HepG2 (cell line): ENCODE measurements at regions not wholly inside any gene's neighbourhood (a gene's known extent, or its start where the extent isn't known, plus 50 kb on each side); places are given as distances from the start of the nearest gene placed in this dataset.
A peak's percentile ranks its signal among the peaks of the same experiment; 100 is the strongest.

ENCODE experiments used
- ATAC-seq: fragments of 200-7000 bp; cut with Tn5 transposase; 3 replicates; pipeline ENCODE4 v1.9.1; 2020; ENCODE audit warnings: mild to moderate bottlenecking, moderate library complexity
- BruUV-seq: library from RNA; stranded (reverse); fragments of 400-500 nt; replicated peaks from 2 replicates; lab custom pipeline; 2021; lab: Mats Ljungman, UMichigan
- CTCF ChIA-PET: fragments of 300-600 bp; formaldehyde crosslinking; extraction: SDS; loops from one replicate; lab custom pipeline; 2021; ENCODE audit warnings: low total read pairs, inconsistent platforms, low intra/inter-chr PET ratio; lab: Yijun Ruan, JAX
- POLR2A ChIA-PET: fragments of 350-600 bp; sonication (Branson Sonifier 250); formaldehyde crosslinking; loops from one replicate; lab custom pipeline; 2020; ENCODE audit warnings: antibody characterized with exemption, inconsistent platforms; lab: Yijun Ruan, JAX
- DNase-seq: peaks from one replicate; pipeline ENCODE4 v3.0.0-alpha.2; 2015; ENCODE audit warnings: low spot score
- FAIRE-seq: peaks from 3 replicates; lab custom pipeline; 2011; peaks lifted over from hg19 to GRCh38; lab: Jason Lieb, UNC
- H2AFZ ChIP-seq: one replicate; pipeline ENCODE4 v1.6.1; 2011; ENCODE audit warnings: low read length, inconsistent platforms
- H3K27ac ChIP-seq: fragments of 300-600 bp; 3 replicates; pipeline ENCODE4 v1.8.0; 2011; ENCODE audit warnings: mixed run types, mild to moderate bottlenecking, mixed read lengths, low read length, inconsistent platforms; ENCODE audit not compliant: insufficient read depth; ENCODE audit errors: extremely low read length
- H3K27me3 ChIP-seq, 2 experiments: fragments of 200-600 bp in 1 of 2; 2 replicates in 1 of 2; 3 replicates in 1 of 2; pipeline versions ENCODE4 v1.6.0 to v1.8.0; 2011; ENCODE audit warnings: low read length in 2 of 2, mild to moderate bottlenecking in 2 of 2, moderate library complexity in 2 of 2, inconsistent platforms in 1 of 2; ENCODE audit not compliant: insufficient read depth in 2 of 2, control insufficient read depth in 1 of 2
- H3K36me3 ChIP-seq, 2 experiments: fragments of 200-600 bp in 1 of 2; replicated peaks in 1 of 2; 2 replicates in 1 of 2; 3 replicates in 1 of 2; pipeline versions ENCODE4 v1.5.1 to v1.8.0; 2011; ENCODE audit warnings: low read length in 2 of 2, inconsistent platforms in 1 of 2; ENCODE audit not compliant: insufficient read depth in 2 of 2, control insufficient read depth in 1 of 2
- H3K4me1 ChIP-seq: 2 replicates; pipeline ENCODE4 v1.5.1; 2012; ENCODE audit warnings: low read length, inconsistent platforms; ENCODE audit not compliant: insufficient read depth
- H3K4me2 ChIP-seq: 2 replicates; pipeline ENCODE4 v1.6.0; 2011; ENCODE audit warnings: low read depth, low read length, inconsistent platforms
- H3K4me3 ChIP-seq, 3 experiments: fragments of 200-600 bp in 1 of 3; sonication (generic), shearing (Covaris generic) in 1 of 3; replicated peaks in 1 of 3; 2 replicates each; pipeline ENCODE4 v1.5.1; 2011 to 2016; ENCODE audit warnings: low read length in 3 of 3, inconsistent platforms in 2 of 3, low read depth in 2 of 3, mild to moderate bottlenecking in 2 of 3, control low read depth in 1 of 3, mixed read lengths in 1 of 3; ENCODE audit not compliant: insufficient read depth in 1 of 3
- H3K79me2 ChIP-seq: one replicate; pipeline ENCODE4 v1.6.1; 2011; ENCODE audit warnings: low read length, inconsistent platforms; ENCODE audit not compliant: insufficient read depth
- H3K9ac ChIP-seq: 2 replicates; pipeline ENCODE4 v1.6.0; 2011; ENCODE audit warnings: mild to moderate bottlenecking, low read depth, low read length, inconsistent platforms; ENCODE audit not compliant: insufficient read depth
- H3K9me3 ChIP-seq: 2 replicates; pipeline ENCODE4 v1.5.1; 2012; ENCODE audit warnings: mild to moderate bottlenecking, low read length
- H4K20me1 ChIP-seq: 2 replicates; pipeline ENCODE4 v1.6.0; 2011; ENCODE audit warnings: inconsistent platforms, mild to moderate bottlenecking, low read length, moderate library complexity; ENCODE audit not compliant: insufficient read depth
- DR1 ChIP-seq: sonication (generic); formaldehyde crosslinking; IDR thresholded peaks from 2 replicates; pipeline ENCODE4 v1.8.0; 2021; ENCODE audit warnings: mild to moderate bottlenecking, missing genetic modification reagents, inconsistent platforms
- KMT2B ChIP-seq: IDR thresholded peaks from 2 replicates; pipeline ENCODE4 v1.6.1; 2016; ENCODE audit warnings: missing genetic modification reagents, missing compliant biosample characterization
- SCMH1 ChIP-seq: sonication (generic); formaldehyde crosslinking; IDR thresholded peaks from 2 replicates; pipeline ENCODE4 v1.9.0; 2021; ENCODE audit warnings: missing genetic modification reagents, mild to moderate bottlenecking, borderline replicate concordance
- SOX13 ChIP-seq, 3 experiments: fragments of 450-650 bp in 1 of 3; sonication (generic) in 1 of 3; formaldehyde crosslinking in 1 of 3; IDR thresholded peaks in 2 of 3; conservative IDR thresholded peaks in 1 of 3; 2 replicates each; pipeline versions ENCODE4 v1.5.0 to v1.6.1; 2016 to 2020; ENCODE audit warnings: antibody characterized with exemption in 1 of 3, mild to moderate bottlenecking in 1 of 3, missing compliant biosample characterization in 1 of 3, missing genetic modification reagents in 1 of 3, moderate library complexity in 1 of 3
- TCF7L2 ChIP-seq: IDR thresholded peaks from 2 replicates; pipeline ENCODE4 v1.6.1; 2011; ENCODE audit warnings: mild to moderate bottlenecking, low read depth, low read length, moderate library complexity
- ZNF589 ChIP-seq: sonication (generic); formaldehyde crosslinking; conservative IDR thresholded peaks from 2 replicates; pipeline ENCODE4 v1.8.0; 2022; ENCODE audit warnings: mild to moderate bottlenecking, moderate library complexity, missing genetic modification reagents
- ZNF709 ChIP-seq: sonication (generic); formaldehyde crosslinking; IDR thresholded peaks from 2 replicates; pipeline ENCODE4 v1.5.0; 2020; ENCODE audit warnings: mild to moderate bottlenecking, missing genetic modification reagents
- ZNF747 ChIP-seq: sonication (generic); formaldehyde crosslinking; IDR thresholded peaks from 2 replicates; pipeline ENCODE4 v1.8.1; 2023; ENCODE audit warnings: missing genetic modification reagents, mild to moderate bottlenecking, borderline replicate concordance
- ZNF891 ChIP-seq: sonication (generic); formaldehyde crosslinking; IDR thresholded peaks from 2 replicates; pipeline ENCODE4 v1.5.0; 2020; ENCODE audit warnings: mild to moderate bottlenecking, missing genetic modification reagents
- WGBS: methylation state at CpG from one replicate; pipeline ENCODE4 v1.1.6; 2017; ENCODE audit warnings: low lambda C conversion rate; 5-methylcytosine and 5-hydroxymethylcytosine counted together
- in situ Hi-C: cut with HindIII; loops from 2 replicates; pipeline ENCODE4 v1.10.0; 2017; ENCODE audit warnings: low pct_unique_long_range_greater_than_20kb; ENCODE audit not compliant: extremely low pct_ligation_motif_present
- intact Hi-C: fragments of 100-400 bp; cut with micrococcal nuclease; formaldehyde crosslinking; loops from one replicate; pipeline ENCODE4 v1.10.0; 2022; ENCODE audit not compliant: unreplicated experiment
- TF ChIP-seq, protein P1 (sequence below): sonication (generic); formaldehyde crosslinking; IDR thresholded peaks from 2 replicates; pipeline ENCODE4 v1.8.0; 2023; ENCODE audit warnings: mild to moderate bottlenecking, missing genetic modification reagents

DNA sequence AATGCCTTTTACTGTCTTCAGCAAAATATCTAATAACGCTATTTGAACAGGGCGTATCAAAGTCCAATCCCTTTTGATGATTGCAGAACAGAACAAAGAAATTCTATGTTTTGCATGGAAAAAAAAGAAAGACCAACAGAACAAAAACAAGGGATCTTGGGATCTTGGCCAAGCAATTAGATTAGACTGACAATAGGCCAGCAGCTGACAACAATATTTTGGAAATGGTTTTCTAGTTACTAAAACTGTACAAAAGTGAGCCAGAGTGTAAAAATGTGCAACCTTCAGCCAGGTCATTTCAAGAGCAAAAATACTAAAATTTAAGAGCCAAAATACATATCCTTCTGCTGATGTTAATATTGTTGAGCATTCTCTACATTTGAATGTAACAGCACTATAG lies 716.5 kb upstream of the KCND2 start:
- no peak for FAIRE-seq
- Histone ChIP-seq H3K4me3 (no peak overlapping the region), H3K27me3 (no peaks in the 10 kb centered on the region), H3K27ac (no peak overlapping the region), H3K36me3 (no peaks in the 10 kb centered on the region), H3K79me2 (no peaks in the 10 kb centered on the region), H3K4me1 (no peaks in the 10 kb centered on the region), H3K9me3 (no peaks in the 10 kb centered on the region), H3K9ac (no peak overlapping the region), H4K20me1 (no peaks in the 10 kb centered on the region), H3K4me2 (no peak overlapping the region), H2AFZ (no peak overlapping the region)
- 6% methylated on average over 2 of the region's 2 CpGs for WGBS
- POLR2A ChIA-PET: no interaction called here
- TF ChIP-seq TCF7L2: no peak
- no peak for TF ChIP-seq ZNF589 (CRISPR knock-in tag)
- no peak for TF ChIP-seq SOX13 (IDR thresholded peaks at IDR 0.05)
- TF ChIP-seq SOX13 (CRISPR knock-in tag; conservative IDR thresholded peaks at IDR 0.05 in 1 of 2, IDR thresholded peaks at IDR 0.05 in 1 of 2): peak in 1 of 2 experiments; percentile 38; a peak in 2 of 4 replicates
- DNase-seq: peak; percentile 2
- ATAC-seq: no peak
- BruUV-seq: no TSS peak
- intact Hi-C loops (no loop called here), in situ Hi-C loops (no loop called here)
- CTCF ChIA-PET: no interaction called here

GRCh38 chr7:119561751-119562150 lies 711.2 kb upstream of the KCND2 start:
- BruUV-seq: no TSS peak
- H3K27me3 ChIP-seq: no peaks in the 10 kb centered on the region
- WGBS: 6% methylated on average over 2 of the region's 2 CpGs
- H3K27ac ChIP-seq: no peak overlapping the region
- no peak overlapping the region for H3K9ac ChIP-seq
- no peaks in the 10 kb centered on the region for H3K79me2 ChIP-seq
- no peak overlapping the region for H2AFZ ChIP-seq
- in situ Hi-C loops: no loop called here
- intact Hi-C loops: no loop called here
- no peaks in the 10 kb centered on the region for H4K20me1 ChIP-seq
- DNase-seq (no peak), ATAC-seq (no peak), FAIRE-seq (no peak)
- H3K36me3 ChIP-seq: no peaks in the 10 kb centered on the region
- no peak overlapping the region for H3K4me2 ChIP-seq
- no peak for TF ChIP-seq ZNF891 (CRISPR knock-in tag)
- TF ChIP-seq, protein P1, sequence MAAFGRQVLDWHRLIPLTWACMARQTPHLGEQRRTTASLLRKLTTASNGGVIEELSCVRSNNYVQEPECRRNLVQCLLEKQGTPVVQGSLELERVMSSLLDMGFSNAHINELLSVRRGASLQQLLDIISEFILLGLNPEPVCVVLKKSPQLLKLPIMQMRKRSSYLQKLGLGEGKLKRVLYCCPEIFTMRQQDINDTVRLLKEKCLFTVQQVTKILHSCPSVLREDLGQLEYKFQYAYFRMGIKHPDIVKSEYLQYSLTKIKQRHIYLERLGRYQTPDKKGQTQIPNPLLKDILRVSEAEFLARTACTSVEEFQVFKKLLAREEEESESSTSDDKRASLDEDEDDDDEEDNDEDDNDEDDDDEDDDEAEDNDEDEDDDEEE (CRISPR knock-in tag): no peak
- no peak for TF ChIP-seq ZNF747 (CRISPR knock-in tag)
- TF ChIP-seq KMT2B (CRISPR knock-in tag): no peak
- TF ChIP-seq ZNF709: no peak
- TF ChIP-seq SCMH1: no peak
- no peak for TF ChIP-seq DR1
- H3K9me3 ChIP-seq: no peaks in the 10 kb centered on the region
- ChIA-PET CTCF (no interaction called here), POLR2A (no interaction called here)
- no peak overlapping the region for H3K4me3 ChIP-seq
- no peaks in the 10 kb centered on the region for H3K4me1 ChIP-seq
